OCI-LY1 (cell line): ENCODE measurements at regions not wholly inside any gene's neighbourhood (a gene's known extent, or its start where the extent isn't known, plus 50 kb on each side); places are given as distances from the start of the nearest gene placed in this dataset.

Experiments
- H2AFZ ChIP-seq: fragments of 200-600 bp; sonication (generic), shearing (Covaris generic); 2 replicates; pipeline ENCODE4 v1.6.0; 2014; ENCODE audit warnings: antibody characterized with exemption, mild to moderate bottlenecking, low read length
- H3F3A ChIP-seq: fragments of 200-600 bp; sonication (generic), shearing (Covaris generic); 2 replicates; pipeline ENCODE4 v1.6.0; 2014; ENCODE audit warnings: mild to moderate bottlenecking, antibody characterized with exemption, low read length, moderate library complexity; ENCODE audit not compliant: insufficient read depth
- H3K27ac ChIP-seq: fragments of 200-600 bp; sonication (generic); 2 replicates; pipeline ENCODE4 v1.5.1; 2014; ENCODE audit warnings: low read length, mixed run types, mild to moderate bottlenecking, low read depth; ENCODE audit not compliant: poor library complexity, severe bottlenecking
- H3K27me3 ChIP-seq: fragments of 200-600 bp; sonication (generic); 2 replicates; pipeline ENCODE4 v1.6.0; 2014; ENCODE audit warnings: antibody characterized with exemption, mild to moderate bottlenecking, low read length, moderate library complexity; ENCODE audit not compliant: insufficient read depth
- H3K36me3 ChIP-seq: fragments of 200-600 bp; sonication (generic); 2 replicates; pipeline ENCODE4 v1.6.1; 2014; ENCODE audit warnings: mild to moderate bottlenecking, antibody characterized with exemption, low read length, moderate library complexity, mixed read lengths; ENCODE audit not compliant: insufficient read depth
- H3K4me1 ChIP-seq: fragments of 200-600 bp; sonication (generic); 2 replicates; pipeline ENCODE4 v1.5.1; 2014; ENCODE audit warnings: mild to moderate bottlenecking, low read length, moderate library complexity; ENCODE audit not compliant: insufficient read depth, severe bottlenecking
- H3K4me2 ChIP-seq: fragments of 200-600 bp; sonication (generic), shearing (Covaris generic); 2 replicates; pipeline ENCODE4 v1.6.1; 2014; ENCODE audit warnings: low read length
- H3K4me3 ChIP-seq: fragments of 200-600 bp; sonication (generic); 2 replicates; pipeline ENCODE4 v1.5.1; 2014; ENCODE audit warnings: low read length, low read depth, mild to moderate bottlenecking, mixed read lengths; ENCODE audit not compliant: poor library complexity, severe bottlenecking
- H3K79me2 ChIP-seq: fragments of 200-600 bp; shearing (Covaris generic); 2 replicates; pipeline ENCODE4 v1.6.1; 2016; ENCODE audit warnings: mixed run types, low read length, mixed read lengths; ENCODE audit not compliant: insufficient read depth
- H3K9ac ChIP-seq: fragments of 200-600 bp; sonication (generic), shearing (Covaris generic); 2 replicates; pipeline ENCODE4 v1.6.1; 2014; ENCODE audit warnings: mild to moderate bottlenecking, low read length, mixed read lengths
- H3K9me2 ChIP-seq: fragments of 200-600 bp; sonication (generic), shearing (Covaris generic); 2 replicates; pipeline ENCODE4 v1.6.1; 2014; ENCODE audit warnings: low read depth, mild to moderate bottlenecking, low read length, mixed read lengths
- H3K9me3 ChIP-seq: fragments of 200-600 bp; shearing (Covaris generic); 2 replicates; pipeline ENCODE4 v1.6.1; 2014; ENCODE audit warnings: low read length, mixed read lengths
- H4K20me1 ChIP-seq: fragments of 200-600 bp; sonication (generic), shearing (Covaris generic); 2 replicates; pipeline ENCODE4 v1.6.0; 2016; ENCODE audit warnings: mild to moderate bottlenecking, low read length; ENCODE audit not compliant: insufficient read depth
- CTCF ChIP-seq: fragments of 200-600 bp; sonication (generic), shearing (Covaris generic); IDR thresholded peaks from 2 replicates; pipeline ENCODE4 v1.5.1; 2017; ENCODE audit warnings: mild to moderate bottlenecking, antibody characterized with exemption, low read length, moderate library complexity, mixed read lengths
- EZH2 ChIP-seq: fragments of 200-600 bp; sonication (generic), shearing (Covaris generic); IDR thresholded peaks from 2 replicates; pipeline ENCODE4 v1.8.0; 2017; ENCODE audit warnings: borderline replicate concordance, mixed run types, mild to moderate bottlenecking, antibody characterized with exemption, low read length, moderate library complexity, mixed read lengths

DNA sequence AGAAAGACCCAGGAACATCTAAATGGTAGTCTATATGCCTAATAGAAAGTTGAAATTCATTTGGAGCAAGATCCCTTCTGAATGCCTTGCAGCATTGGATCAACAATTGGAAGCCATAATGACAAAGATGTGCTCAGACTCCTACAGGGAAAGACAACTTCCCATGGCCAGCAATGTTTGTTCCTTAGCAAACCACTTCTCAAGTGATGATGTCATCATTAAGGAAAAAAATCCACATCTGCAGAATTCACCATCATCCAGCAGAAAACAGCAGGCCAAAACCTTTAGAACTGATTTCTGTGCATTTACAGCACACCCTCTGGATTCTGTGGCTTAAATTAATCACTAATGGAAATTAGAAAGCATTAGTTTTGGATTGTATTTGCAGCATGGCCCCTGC, 82.4 kb upstream of the ZIC3 start:
- TF ChIP-seq CTCF (no peak), EZH2 (no peak)
- no peak overlapping the region for H3K9ac ChIP-seq
- no peak overlapping the region for H3K27ac ChIP-seq
- no peak overlapping the region for H3K4me2 ChIP-seq
- H3F3A ChIP-seq: no peaks in the 10 kb centered on the region
- H4K20me1 ChIP-seq: no peaks in the 10 kb centered on the region
- no peaks in the 10 kb centered on the region for H3K4me1 ChIP-seq
- no peaks in the 10 kb centered on the region for H3K9me3 ChIP-seq
- H3K36me3 ChIP-seq: no peaks in the 10 kb centered on the region
- no peaks in the 10 kb centered on the region for H3K79me2 ChIP-seq
- no peaks in the 10 kb centered on the region for H3K9me2 ChIP-seq
- no peaks in the 10 kb centered on the region for H3K27me3 ChIP-seq
- no peak overlapping the region for H3K4me3 ChIP-seq
- H2AFZ ChIP-seq: no peak overlapping the region

DNA sequence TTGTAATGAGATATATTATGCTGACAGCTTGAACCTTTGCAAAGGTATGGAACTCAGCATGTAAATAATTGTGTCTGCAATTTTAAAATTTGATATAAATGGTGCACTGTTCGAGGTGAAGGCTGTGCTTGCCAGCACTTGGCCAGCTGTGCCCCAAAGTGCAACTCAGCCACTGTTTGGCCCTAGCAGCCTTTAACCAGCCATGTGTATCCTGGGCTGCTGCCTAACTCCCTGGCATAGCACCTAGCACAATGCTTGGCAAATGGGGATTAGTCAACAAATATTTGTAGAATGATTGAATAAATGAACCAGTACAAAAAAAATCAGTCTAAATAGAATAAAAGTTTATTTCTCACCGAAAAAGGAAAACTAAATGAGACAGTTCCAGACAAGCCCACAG, 83.8 kb upstream of the ZIC3 start:
- no peaks in the 10 kb centered on the region for H4K20me1 ChIP-seq
- H3K36me3 ChIP-seq: no peaks in the 10 kb centered on the region
- no peak overlapping the region for H3K27ac ChIP-seq
- H3K4me3 ChIP-seq: no peak overlapping the region
- no peak for TF ChIP-seq CTCF
- H3K9ac ChIP-seq: no peak overlapping the region
- H3F3A ChIP-seq: no peaks in the 10 kb centered on the region
- H3K4me2 ChIP-seq: no peak overlapping the region
- no peaks in the 10 kb centered on the region for H3K9me3 ChIP-seq
- no peaks in the 10 kb centered on the region for H3K9me2 ChIP-seq
- no peaks in the 10 kb centered on the region for H3K4me1 ChIP-seq
- H3K79me2 ChIP-seq: no peaks in the 10 kb centered on the region
- H2AFZ ChIP-seq: no peak overlapping the region
- H3K27me3 ChIP-seq: no peaks in the 10 kb centered on the region

DNA sequence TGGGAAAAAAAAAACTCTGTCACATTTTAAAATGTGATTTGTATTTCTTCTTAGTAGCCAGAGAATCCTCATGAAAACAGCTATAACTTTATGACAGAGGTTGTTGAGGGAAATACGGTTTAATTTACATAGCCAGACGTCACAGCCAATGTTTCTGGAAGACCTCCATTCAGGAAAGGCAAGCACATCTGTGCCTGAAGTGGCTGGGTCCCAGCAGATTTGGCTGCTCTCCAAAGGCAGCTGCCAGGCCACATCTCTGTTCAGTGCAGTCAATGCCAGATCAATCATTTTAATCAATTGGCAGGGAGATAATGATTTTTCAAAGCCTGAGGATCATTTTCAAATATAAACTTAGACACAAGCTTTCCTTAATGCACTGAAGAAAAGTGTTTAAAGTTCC, 86.5 kb upstream of the ZIC3 start:
- Histone ChIP-seq H3K9ac (no peak overlapping the region), H3K36me3 (no peaks in the 10 kb centered on the region), H2AFZ (no peak overlapping the region), H3K4me2 (no peak overlapping the region), H3K27me3 (no peaks in the 10 kb centered on the region), H3K27ac (no peak overlapping the region), H3K4me3 (no peak overlapping the region), H3F3A (no peaks in the 10 kb centered on the region), H3K4me1 (no peaks in the 10 kb centered on the region), H3K9me2 (no peaks in the 10 kb centered on the region), H4K20me1 (no peaks in the 10 kb centered on the region), H3K9me3 (no peaks in the 10 kb centered on the region), H3K79me2 (no peaks in the 10 kb centered on the region)
- TF ChIP-seq EZH2 (no peak), CTCF (no peak)
